ENCODE measurements at regions not wholly inside any gene's neighbourhood (a gene's known extent, or its start where the extent isn't known, plus 50 kb on each side); places are given as distances from the start of the nearest gene placed in this dataset.

GRCh38 chr7:106775552-106775936 is 89.5 kb upstream of the PIK3CG start:
- no peak for DNase-seq (ENCODE audit: low read depth in 2 of 3, low spot score in 1 of 3)

GRCh38 chr7:106775975-106776607 is 89.0 kb upstream of the PIK3CG start:
- DNase-seq (ENCODE audit: low read depth in 2 of 3, low spot score in 1 of 3): no peak

GRCh38 chr7:106776618-106777347 is 88.3 kb upstream of the PIK3CG start:
- no peak for DNase-seq (ENCODE audit: low read depth in 2 of 3, low spot score in 1 of 3)

GRCh38 chr7:106777674-106778299 is 87.3 kb upstream of the PIK3CG start:
- no peak for DNase-seq (ENCODE audit: low read depth in 2 of 3, low spot score in 1 of 3)

- no peak for DNase-seq (ENCODE audit: low read depth in 2 of 3, low spot score in 1 of 3)
Measured at GRCh38 chr7:106778656-106779250, 86.3 kb upstream of the PIK3CG start.

GRCh38 chr7:106779877-106780276 is 85.2 kb upstream of the PIK3CG start:
- no peak for DNase-seq (ENCODE audit: low read depth in 2 of 3, low spot score in 1 of 3)

- DNase-seq (ENCODE audit: low read depth in 2 of 3, low spot score in 1 of 3): no peak
Measured at GRCh38 chr7:106781007-106781406, 84.1 kb upstream of the PIK3CG start.

- no peak for DNase-seq (ENCODE audit: low read depth in 2 of 3, low spot score in 1 of 3)
Measured at GRCh38 chr7:106781828-106782544, 83.1 kb upstream of the PIK3CG start.

GRCh38 chr7:106783286-106783685 is 81.8 kb upstream of the PIK3CG start:
- DNase-seq (ENCODE audit: low read depth in 2 of 3, low spot score in 1 of 3): no peak

GRCh38 chr7:106788637-106789036 is 76.4 kb upstream of the PIK3CG start:
- no peak for DNase-seq (ENCODE audit: low read depth in 2 of 3, low spot score in 1 of 3)

- DNase-seq (ENCODE audit: low read depth in 2 of 3, low spot score in 1 of 3): no peak
Measured at GRCh38 chr7:106791526-106791925, 73.6 kb upstream of the PIK3CG start.

- DNase-seq (ENCODE audit: low read depth in 2 of 3, low spot score in 1 of 3): no peak
Measured at GRCh38 chr7:106792233-106792926, 72.7 kb upstream of the PIK3CG start.

GRCh38 chr7:106793015-106793975 is 71.8 kb upstream of the PIK3CG start:
- DNase-seq (ENCODE audit: low read depth in 2 of 3, low spot score in 1 of 3): peak in 1 of 3 donors; percentile 50

GRCh38 chr7:106794276-106795083 is 70.6 kb upstream of the PIK3CG start:
- no peak for DNase-seq (ENCODE audit: low read depth in 2 of 3, low spot score in 1 of 3)

GRCh38 chr7:106795084-106795876 is 69.8 kb upstream of the PIK3CG start:
- DNase-seq (ENCODE audit: low read depth in 2 of 3, low spot score in 1 of 3): no peak

GRCh38 chr7:106795877-106796231 is 69.2 kb upstream of the PIK3CG start:
- DNase-seq (ENCODE audit: low read depth in 2 of 3, low spot score in 1 of 3): no peak

GRCh38 chr7:106797937-106798336 is 67.1 kb upstream of the PIK3CG start:
- no peak for DNase-seq (ENCODE audit: low read depth in 2 of 3, low spot score in 1 of 3)

GRCh38 chr7:106802589-106802988 is 62.5 kb upstream of the PIK3CG start:
- DNase-seq (ENCODE audit: low read depth in 2 of 3, low spot score in 1 of 3): no peak

Measured in stimulated activated CD4-positive, alpha-beta T cell treated with anti-CD3 and anti-CD28 coated beads, Interleukin-12 subunit alpha, Interleukin-12 subunit beta, amount 100 ng/mL, for 48 hours (primary cell).